Stimulated activated memory B cell treated with anti-CD40 and anti-IgM and Interleukin-4, amounts not matched to agents 10 μg/mL and 1 μg/mL and 100 μg/mL, for 72 hours (primary cell): ENCODE measurements at regions not wholly inside any gene's neighbourhood (a gene's known extent, or its start where the extent isn't known, plus 50 kb on each side); places are given as distances from the start of the nearest gene placed in this dataset.
"Not testable (repeated sequence)": the region's sequence is repeated elsewhere in the genome, so short reads cannot be mapped to it uniquely, and the experiment has no call there.

Source experiments
- ATAC-seq: fragments of 150-1000 bp; cut with Tn5 transposase; 2 replicates; pipeline ENCODE4 v1.10.0; 2021
- H3K27ac Mint-ChIP-seq: one replicate; pipeline ENCODE4 v1.8.0; 2022; ENCODE audit warnings: mild to moderate bottlenecking, mixed read lengths
- H3K27me3 Mint-ChIP-seq: one replicate; pipeline ENCODE4 v1.8.0; 2022; ENCODE audit warnings: mixed read lengths
- H3K36me3 Mint-ChIP-seq: one replicate; pipeline ENCODE4 v1.8.0; 2022; ENCODE audit warnings: mixed read lengths
- H3K4me1 Mint-ChIP-seq: one replicate; pipeline ENCODE4 v1.8.0; 2022; ENCODE audit warnings: mixed read lengths
- H3K4me3 Mint-ChIP-seq: one replicate; pipeline ENCODE4 v1.8.0; 2022; ENCODE audit warnings: mild to moderate bottlenecking, moderate library complexity, mixed read lengths
- H3K9me3 Mint-ChIP-seq: one replicate; pipeline ENCODE4 v1.8.0; 2022; ENCODE audit warnings: mixed read lengths

GRCh38 chrX:150084496-150085229, 146.4 kb upstream of the EOLA2 start:
- Mint-ChIP-seq H3K4me1 (peaks cover 6% of the 10 kb centered on the region), H3K4me3 (no peak overlapping the region)

GRCh38 chrX:150085881-150086280, 147.6 kb upstream of the EOLA2 start:
- no peaks in the 10 kb centered on the region for H3K9me3 Mint-ChIP-seq
- no peaks in the 10 kb centered on the region for H3K36me3 Mint-ChIP-seq
- no peak overlapping the region for H3K27ac Mint-ChIP-seq
- no peak for ATAC-seq
- peaks cover 6% of the 10 kb centered on the region for H3K4me1 Mint-ChIP-seq
- no peak overlapping the region for H3K4me3 Mint-ChIP-seq
- no peaks in the 10 kb centered on the region for H3K27me3 Mint-ChIP-seq

More at GRCh38 chrX:150084496-150085229, 146.4 kb upstream of the EOLA2 start:
- Mint-ChIP-seq H3K27me3 (no peaks in the 10 kb centered on the region), H3K9me3 (no peaks in the 10 kb centered on the region), H3K27ac (no peak overlapping the region), H3K36me3 (no peaks in the 10 kb centered on the region)
- ATAC-seq = no peak

GRCh38 chrX:150086371-150086770, 148.1 kb upstream of the EOLA2 start:
- Mint-ChIP-seq H3K27ac (no peak overlapping the region), H3K27me3 (no peaks in the 10 kb centered on the region), H3K4me1 (peaks cover 6% of the 10 kb centered on the region), H3K4me3 (no peak overlapping the region), H3K36me3 (no peaks in the 10 kb centered on the region), H3K9me3 (no peaks in the 10 kb centered on the region)
- no peak for ATAC-seq

GRCh38 chrX:150087612-150088011, 149.3 kb upstream of the EOLA2 start:
- Mint-ChIP-seq H3K36me3 (no peaks in the 10 kb centered on the region), H3K4me3 (no peak overlapping the region), H3K27ac (no peak overlapping the region), H3K9me3 (no peaks in the 10 kb centered on the region), H3K27me3 (no peaks in the 10 kb centered on the region), H3K4me1 (peaks cover 6% of the 10 kb centered on the region)
- no peak for ATAC-seq

- Mint-ChIP-seq H3K4me1 (peaks cover 6% of the 10 kb centered on the region), H3K9me3 (no peaks in the 10 kb centered on the region), H3K27ac (no peak overlapping the region), H3K36me3 (no peaks in the 10 kb centered on the region), H3K27me3 (no peaks in the 10 kb centered on the region), H3K4me3 (no peak overlapping the region)
- no peak for ATAC-seq
Observed at GRCh38 chrX:150088042-150088441, 149.8 kb upstream of the EOLA2 start.

GRCh38 chrX:150088766-150089518, 150.7 kb upstream of the EOLA2 start:
- Mint-ChIP-seq H3K9me3 (no peaks in the 10 kb centered on the region), H3K27ac (no peak overlapping the region), H3K4me3 (no peak overlapping the region), H3K4me1 (no peaks in the 10 kb centered on the region), H3K27me3 (no peaks in the 10 kb centered on the region), H3K36me3 (no peaks in the 10 kb centered on the region)
- ATAC-seq = no peak

- not testable (repeated sequence) for ATAC-seq, H3K36me3 Mint-ChIP-seq, H3K9me3 Mint-ChIP-seq, H3K4me3 Mint-ChIP-seq, H3K27ac Mint-ChIP-seq, H3K4me1 Mint-ChIP-seq, H3K27me3 Mint-ChIP-seq
Observed at GRCh38 chrX:150091300-150091699, 153.0 kb upstream of the EOLA2 start.

GRCh38 chrX:150092549-150092948, 154.3 kb upstream of the EOLA2 start:
- Mint-ChIP-seq H3K4me3 (no peak overlapping the region), H3K36me3 (no peaks in the 10 kb centered on the region), H3K4me1 (no peaks in the 10 kb centered on the region), H3K9me3 (no peaks in the 10 kb centered on the region), H3K27me3 (no peaks in the 10 kb centered on the region), H3K27ac (no peak overlapping the region)
- ATAC-seq = no peak

- H3K9me3 Mint-ChIP-seq = no peaks in the 10 kb centered on the region
- H3K4me3 Mint-ChIP-seq = no peak overlapping the region
- no peaks in the 10 kb centered on the region for H3K27me3 Mint-ChIP-seq
- no peak for ATAC-seq
- no peaks in the 10 kb centered on the region for H3K36me3 Mint-ChIP-seq
- no peaks in the 10 kb centered on the region for H3K4me1 Mint-ChIP-seq
- no peak overlapping the region for H3K27ac Mint-ChIP-seq
Observed at GRCh38 chrX:150094375-150094774, 156.1 kb upstream of the EOLA2 start.

GRCh38 chrX:150094996-150095395, 156.7 kb upstream of the EOLA2 start:
- H3K4me1 Mint-ChIP-seq = no peaks in the 10 kb centered on the region
- no peaks in the 10 kb centered on the region for H3K36me3 Mint-ChIP-seq
- ATAC-seq = no peak
- H3K4me3 Mint-ChIP-seq = no peak overlapping the region
- H3K27me3 Mint-ChIP-seq = no peaks in the 10 kb centered on the region
- no peak overlapping the region for H3K27ac Mint-ChIP-seq
- no peaks in the 10 kb centered on the region for H3K9me3 Mint-ChIP-seq

- Mint-ChIP-seq H3K27ac (no peak overlapping the region), H3K27me3 (no peaks in the 10 kb centered on the region), H3K4me3 (no peak overlapping the region), H3K9me3 (no peaks in the 10 kb centered on the region), H3K36me3 (no peaks in the 10 kb centered on the region), H3K4me1 (no peaks in the 10 kb centered on the region)
- ATAC-seq = no peak
Observed at GRCh38 chrX:150099316-150099715, 161.0 kb upstream of the EOLA2 start.

GRCh38 chrX:150100261-150100660, 162.0 kb upstream of the EOLA2 start:
- Mint-ChIP-seq H3K4me1 (no peaks in the 10 kb centered on the region), H3K36me3 (no peaks in the 10 kb centered on the region), H3K27ac (no peak overlapping the region), H3K4me3 (no peak overlapping the region), H3K9me3 (no peaks in the 10 kb centered on the region), H3K27me3 (no peaks in the 10 kb centered on the region)
- ATAC-seq = no peak

GRCh38 chrX:150118476-150118875, 180.2 kb upstream of the EOLA2 start:
- Mint-ChIP-seq H3K9me3 (no peaks in the 10 kb centered on the region), H3K4me3 (no peak overlapping the region), H3K27me3 (peaks cover 18% of the 10 kb centered on the region), H3K4me1 (no peaks in the 10 kb centered on the region), H3K36me3 (no peaks in the 10 kb centered on the region), H3K27ac (no peak overlapping the region)
- no peak for ATAC-seq

GRCh38 chrX:150119323-150119722, 181.0 kb upstream of the EOLA2 start:
- no peaks in the 10 kb centered on the region for H3K4me1 Mint-ChIP-seq
- no peak overlapping the region for H3K27ac Mint-ChIP-seq
- no peaks in the 10 kb centered on the region for H3K36me3 Mint-ChIP-seq
- peaks cover 18% of the 10 kb centered on the region for H3K27me3 Mint-ChIP-seq
- H3K4me3 Mint-ChIP-seq = no peak overlapping the region
- H3K9me3 Mint-ChIP-seq = no peaks in the 10 kb centered on the region
- ATAC-seq = no peak

GRCh38 chrX:150125045-150125444, 186.8 kb upstream of the EOLA2 start:
- H3K27me3 Mint-ChIP-seq = peaks cover 18% of the 10 kb centered on the region
- H3K9me3 Mint-ChIP-seq, ATAC-seq, H3K4me3 Mint-ChIP-seq, H3K36me3 Mint-ChIP-seq, H3K4me1 Mint-ChIP-seq, H3K27ac Mint-ChIP-seq: not testable (repeated sequence)

- H3K4me1 Mint-ChIP-seq = no peaks in the 10 kb centered on the region
- no peaks in the 10 kb centered on the region for H3K9me3 Mint-ChIP-seq
- H3K27ac Mint-ChIP-seq = no peak overlapping the region
- no peaks in the 10 kb centered on the region for H3K36me3 Mint-ChIP-seq
- no peak overlapping the region for H3K4me3 Mint-ChIP-seq
- peaks cover 6% of the 10 kb centered on the region for H3K27me3 Mint-ChIP-seq
- no peak for ATAC-seq
Observed at GRCh38 chrX:150127216-150127615, 188.9 kb upstream of the EOLA2 start.
